Myocyte (in vitro differentiated cells): ENCODE measurements at regions not wholly inside any gene's neighbourhood (a gene's known extent, or its start where the extent isn't known, plus 50 kb on each side); places are given as distances from the start of the nearest gene placed in this dataset.

ENCODE experiments used
- DNase-seq: peaks from one replicate; pipeline ENCODE4 v3.0.0-alpha.2; 2012; ENCODE audit warnings: low read depth

DNA sequence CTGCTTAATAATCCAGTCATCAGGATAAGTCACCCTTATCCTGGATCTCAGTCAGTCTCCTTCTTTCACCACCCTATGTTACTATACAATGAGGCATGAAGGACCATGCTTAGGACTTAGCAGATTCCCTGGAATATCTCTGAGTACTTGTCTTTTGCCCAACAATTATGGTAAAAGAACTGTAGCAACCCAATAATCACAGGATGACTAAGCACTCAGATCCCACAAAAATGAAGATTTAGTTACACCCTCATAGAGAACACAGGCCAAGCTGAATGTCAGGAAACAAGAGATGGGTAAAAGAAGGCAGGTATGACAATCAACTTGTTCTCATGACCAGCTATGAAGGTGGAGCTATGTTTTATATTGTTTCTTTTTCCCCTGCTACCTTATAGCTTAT is 91.4 kb downstream of the EDN1 start:
- peak; percentile 26 for DNase-seq

DNA sequence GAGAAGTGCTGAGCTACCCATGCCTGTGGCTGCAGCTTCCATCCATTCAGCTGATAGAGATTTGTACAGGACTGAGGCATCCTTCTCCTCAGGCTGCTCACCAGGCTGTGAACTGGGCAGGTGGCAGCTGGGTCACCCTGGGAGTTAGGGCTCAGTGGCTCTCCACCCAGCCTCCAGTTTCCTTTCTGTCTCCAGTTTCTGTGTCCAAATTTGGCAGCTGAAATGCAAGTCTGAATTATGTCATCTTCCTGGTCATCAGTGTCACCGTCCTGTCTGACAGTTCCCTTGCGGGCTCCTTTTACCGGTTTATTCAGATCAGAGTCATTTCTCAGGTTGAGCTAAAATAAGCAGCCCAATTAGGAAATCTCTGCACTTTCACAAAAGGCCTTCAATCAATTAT is 93.3 kb downstream of the EDN1 start:
- DNase-seq = no peak

DNA sequence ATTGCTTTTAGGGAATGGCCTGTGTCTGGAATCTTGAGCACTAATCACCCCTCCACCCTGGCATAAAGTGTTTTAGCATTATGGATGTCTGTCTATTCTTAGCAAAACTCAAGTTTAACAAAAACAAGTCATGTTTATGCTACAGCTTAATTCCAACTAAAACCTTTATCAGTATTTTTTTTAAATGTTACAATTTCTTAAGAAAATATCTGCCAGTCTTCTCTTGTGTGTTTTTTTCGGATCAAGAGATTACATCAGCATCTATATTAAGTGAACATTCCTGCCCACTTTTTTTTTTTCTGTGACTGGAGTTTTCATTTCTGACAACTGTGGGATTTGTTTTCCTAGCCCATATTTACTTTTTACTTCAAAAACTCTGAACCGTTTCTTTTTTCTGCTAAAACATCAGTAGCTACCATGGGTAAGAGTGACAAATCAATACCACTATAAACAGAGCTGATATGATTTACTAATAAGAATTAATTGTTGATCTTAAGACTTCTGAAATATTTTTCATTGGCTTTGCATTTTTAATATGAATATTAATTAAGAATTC is 94.3 kb downstream of the EDN1 start:
- DNase-seq = no peak

DNA sequence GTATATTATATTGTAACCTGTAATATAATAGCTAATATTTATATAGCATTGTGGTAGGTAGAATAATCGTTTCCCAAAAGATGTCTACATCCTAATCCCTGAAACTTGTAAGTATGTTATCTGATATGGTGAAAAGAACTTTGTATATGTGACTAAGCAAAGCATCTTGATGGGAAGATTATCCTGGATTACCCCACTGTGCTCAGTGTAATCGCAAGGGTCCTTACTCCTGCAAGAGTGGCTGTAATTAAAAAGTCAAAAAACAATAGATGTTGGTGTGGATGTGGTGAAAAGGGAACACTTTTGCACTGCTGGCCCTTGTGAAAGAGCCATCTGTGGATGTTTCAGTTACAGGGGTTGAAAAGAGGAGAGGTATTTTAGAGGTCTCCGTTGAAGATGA is 95.2 kb downstream of the EDN1 start:
- DNase-seq = no peak

DNA sequence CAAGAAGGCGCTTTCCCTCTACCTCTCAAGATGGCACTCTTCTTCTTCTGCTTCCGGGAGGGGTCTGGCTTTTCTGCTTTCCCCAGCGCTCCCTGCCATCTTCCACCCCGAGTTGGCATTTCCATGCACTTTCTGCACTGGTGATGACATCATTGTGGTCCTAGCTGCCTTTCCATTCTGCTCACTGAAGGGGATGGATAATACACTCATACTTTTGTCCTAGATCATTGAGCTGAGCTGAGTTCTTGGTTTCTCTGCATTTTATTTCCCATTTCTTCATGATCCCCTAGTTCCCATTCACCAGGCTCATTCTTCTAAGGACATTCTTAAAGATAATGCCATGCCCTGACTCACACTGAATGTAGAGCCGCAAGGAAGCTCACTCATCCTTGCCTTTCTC is 96.7 kb downstream of the EDN1 start:
- no peak for DNase-seq

DNA sequence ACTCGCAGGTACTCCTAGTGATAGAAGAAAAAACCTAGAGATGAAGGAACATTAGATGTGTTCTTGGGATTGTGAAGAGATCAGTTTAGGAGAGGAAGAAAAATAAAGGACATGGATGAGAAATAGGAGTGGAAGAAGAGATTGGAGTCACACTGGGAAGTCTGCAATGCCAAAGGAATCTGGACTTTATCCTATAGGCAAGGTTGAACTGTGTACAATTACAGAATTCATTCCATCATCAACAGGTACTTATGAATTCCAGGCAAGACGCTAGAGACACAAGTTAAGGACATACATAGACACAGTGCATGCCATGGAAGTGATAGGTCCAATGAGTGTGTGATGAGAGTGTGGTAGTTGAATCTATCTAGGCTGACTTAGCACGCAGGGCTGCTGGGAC is 101.3 kb downstream of the EDN1 start:
- no peak for DNase-seq

DNA sequence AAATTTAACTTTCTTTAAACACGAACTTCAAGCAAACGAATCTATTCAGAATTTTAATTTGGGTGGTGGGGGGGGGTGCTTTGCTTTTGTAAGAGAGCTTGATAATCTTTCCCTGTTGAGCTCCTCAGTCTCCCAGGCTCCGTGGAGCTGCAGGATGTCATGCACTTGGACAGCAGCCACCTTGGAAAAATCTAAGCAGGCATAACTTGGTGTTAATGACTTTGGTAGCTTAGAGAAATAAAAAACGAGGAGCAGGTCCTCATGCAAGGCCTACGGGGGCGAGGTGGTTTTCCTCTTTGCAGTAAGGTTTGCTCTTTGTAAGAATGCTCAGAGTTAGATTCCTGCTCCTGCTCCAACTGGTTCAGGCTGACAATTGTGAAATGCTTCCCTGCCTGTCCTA is 102.3 kb downstream of the EDN1 start:
- no peak for DNase-seq

DNA sequence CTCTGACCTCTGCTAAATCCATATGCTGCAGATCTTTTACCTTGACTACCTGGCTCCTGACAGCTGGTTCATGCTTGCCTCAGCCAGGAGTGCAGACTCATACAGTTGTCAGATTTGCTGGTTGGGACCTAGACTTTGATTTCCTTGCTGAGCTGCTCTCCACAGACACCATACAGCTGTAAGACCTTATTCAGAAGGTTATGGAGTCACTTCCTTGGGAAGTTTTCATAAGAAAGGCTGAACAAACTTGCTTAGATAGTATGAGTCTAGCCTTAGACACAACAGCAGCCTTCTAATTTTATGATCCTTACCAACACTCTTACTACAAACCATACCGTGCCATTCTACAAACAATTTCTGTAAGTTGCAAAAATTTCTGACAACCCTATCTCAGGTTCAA is 102.9 kb downstream of the EDN1 start:
- no peak for DNase-seq

DNA sequence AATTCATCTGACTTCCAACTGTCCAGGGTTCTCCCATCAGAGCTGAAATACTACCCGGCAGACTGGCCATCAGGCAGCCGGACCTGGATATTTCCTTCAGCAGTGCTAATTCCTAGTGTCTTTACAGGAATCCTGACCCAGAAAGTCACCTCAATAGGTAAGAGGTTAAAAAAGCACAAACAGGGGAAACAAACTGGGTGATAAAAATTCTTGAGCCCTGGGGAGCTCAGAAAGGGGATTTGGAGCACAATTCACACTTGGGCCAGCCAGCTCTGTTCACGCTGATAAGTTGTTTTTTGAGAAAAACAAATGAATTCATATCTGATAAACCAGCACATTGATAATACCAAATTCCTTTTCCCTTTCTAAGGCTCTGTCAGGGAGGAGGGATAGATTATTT is 104.0 kb downstream of the EDN1 start:
- DNase-seq = no peak

DNA sequence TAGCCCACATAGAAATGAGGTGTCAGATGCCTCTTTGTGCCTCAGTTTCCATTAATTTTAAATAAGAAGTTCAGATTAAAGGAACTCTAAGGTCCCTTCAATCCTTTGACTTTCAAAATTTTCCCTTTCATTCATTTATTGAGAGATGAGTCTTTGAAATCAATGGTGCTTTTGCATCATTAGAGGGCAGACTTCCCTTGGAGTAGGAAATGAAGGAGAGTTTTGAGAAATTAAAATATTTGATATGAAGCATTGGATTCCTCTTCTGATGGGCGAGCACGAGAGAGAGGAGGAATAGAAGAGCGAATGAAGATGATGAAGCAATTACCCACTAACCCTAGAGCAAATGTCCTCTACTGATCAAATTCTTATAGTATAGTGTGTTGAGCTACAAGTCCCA is 105.7 kb downstream of the EDN1 start:
- no peak for DNase-seq

DNA sequence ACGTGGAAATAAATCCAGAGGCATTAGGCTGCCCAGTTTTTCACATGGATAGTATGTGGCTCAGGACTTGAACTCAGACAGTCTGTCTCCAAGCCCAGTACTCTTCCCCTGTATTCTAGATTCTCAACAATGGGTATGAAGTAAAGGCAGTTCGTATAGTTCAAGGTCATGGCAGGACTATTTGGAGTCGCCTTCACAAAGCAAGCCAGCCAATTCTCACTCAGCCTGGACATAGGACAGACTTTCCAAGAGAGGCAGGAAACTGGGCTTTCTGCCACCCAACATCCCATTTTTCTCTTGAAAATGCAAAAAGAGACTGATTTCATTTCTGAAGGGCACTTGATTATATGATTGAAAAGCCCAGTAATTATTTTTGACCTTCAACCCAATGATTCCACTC is 111.0 kb downstream of the EDN1 start:
- DNase-seq = no peak

DNA sequence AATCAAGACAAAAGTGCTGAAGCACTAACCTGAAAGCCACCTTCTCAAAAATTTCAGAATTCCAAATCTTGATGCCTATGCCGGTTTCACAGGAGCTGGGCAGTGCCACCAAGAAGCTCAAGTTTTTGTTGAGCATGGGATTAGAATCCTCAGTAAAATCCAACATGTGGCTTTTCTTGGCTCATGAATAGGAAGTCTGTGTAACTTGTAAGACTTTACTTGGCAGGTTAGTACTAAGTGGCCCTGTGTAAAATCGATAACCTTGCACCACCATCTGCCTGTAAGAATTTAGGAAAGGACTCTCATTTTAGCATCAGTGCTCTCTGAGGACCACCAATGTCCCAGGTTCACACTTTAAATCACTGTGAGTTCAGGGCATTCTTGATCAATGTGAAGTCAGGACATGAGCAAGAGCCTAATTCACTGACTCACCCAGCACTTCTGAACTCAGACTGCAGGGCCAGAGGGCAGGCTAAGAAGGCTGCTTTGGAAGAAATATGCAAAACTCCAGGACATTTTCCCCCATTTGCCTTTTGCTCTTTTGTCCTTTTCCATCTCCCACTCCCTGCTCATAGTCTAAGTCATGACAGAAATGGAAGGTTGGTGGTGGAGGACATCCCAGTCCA is 113.2 kb downstream of the EDN1 start:
- no peak for DNase-seq

DNA sequence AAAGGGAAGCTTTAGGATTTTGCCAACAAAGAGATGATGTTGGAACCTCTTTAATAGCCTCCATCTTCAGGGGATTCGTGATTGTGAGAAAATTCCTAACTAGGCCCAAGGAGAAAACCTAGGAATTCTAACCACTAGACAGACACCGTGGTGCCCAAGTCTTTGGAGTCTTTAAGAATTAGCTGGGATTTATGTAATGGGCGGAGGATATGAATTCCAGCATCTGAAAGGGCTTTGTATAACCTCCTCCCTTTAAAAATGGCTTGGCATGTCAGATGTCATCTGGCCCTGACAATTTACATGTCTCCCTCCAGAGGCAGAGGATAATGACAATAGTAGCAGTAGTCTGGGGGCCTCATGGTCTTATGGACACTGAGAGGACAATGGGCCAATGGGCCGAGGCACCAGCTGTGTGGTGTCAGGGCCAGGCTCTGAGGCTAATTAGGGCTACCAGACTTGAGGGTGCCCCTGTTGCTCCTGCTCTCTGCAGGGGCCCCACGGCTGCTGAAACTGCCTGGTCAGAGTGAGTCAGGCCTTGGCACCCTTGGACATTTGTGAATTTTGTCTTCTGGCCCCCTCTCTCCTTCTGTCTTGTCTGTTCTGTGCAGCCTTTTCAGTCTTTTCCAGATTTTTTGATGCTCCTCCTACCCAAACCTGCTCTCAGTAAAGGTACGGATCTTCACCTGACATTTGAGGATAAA is 113.9 kb downstream of the EDN1 start:
- DNase-seq = no peak

DNA sequence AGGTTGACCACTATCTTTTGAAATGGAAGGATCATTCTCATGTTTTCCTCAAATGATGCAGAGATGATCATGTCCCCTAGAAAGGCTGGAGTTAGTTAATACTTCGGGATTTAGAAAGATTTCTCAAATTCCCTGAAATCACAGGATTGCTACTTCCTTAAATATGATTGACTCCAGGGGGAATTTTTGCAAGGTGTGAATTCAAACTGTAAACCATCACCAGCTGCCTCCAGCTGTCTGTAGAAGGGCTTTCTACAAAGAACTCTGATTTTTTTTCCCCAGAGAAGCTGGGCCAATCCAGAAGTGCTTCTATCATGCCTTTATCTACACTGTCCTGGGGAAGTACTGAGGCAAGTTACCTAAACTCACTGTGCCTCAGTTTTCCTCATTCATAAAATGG is 114.5 kb downstream of the EDN1 start:
- DNase-seq = no peak

DNA sequence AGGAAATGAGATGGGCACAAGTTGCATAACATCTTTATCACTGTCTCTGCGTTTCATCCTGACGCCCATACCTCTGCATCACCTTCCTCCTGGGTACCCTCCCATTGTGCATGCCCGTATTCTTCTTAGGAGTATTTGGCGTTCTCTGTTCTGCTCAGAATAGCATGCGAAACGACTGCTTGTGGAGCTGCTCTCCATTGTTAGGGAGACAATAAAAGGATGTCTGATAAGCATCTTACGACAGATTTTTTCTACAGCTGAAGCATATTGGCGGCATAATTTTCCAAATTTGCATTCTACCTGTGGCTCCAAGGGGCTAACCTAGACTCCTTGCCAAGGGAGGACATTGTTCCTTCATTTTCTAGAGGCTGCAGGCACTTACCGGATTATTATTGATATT is 118.6 kb downstream of the EDN1 start:
- DNase-seq = no peak

DNA sequence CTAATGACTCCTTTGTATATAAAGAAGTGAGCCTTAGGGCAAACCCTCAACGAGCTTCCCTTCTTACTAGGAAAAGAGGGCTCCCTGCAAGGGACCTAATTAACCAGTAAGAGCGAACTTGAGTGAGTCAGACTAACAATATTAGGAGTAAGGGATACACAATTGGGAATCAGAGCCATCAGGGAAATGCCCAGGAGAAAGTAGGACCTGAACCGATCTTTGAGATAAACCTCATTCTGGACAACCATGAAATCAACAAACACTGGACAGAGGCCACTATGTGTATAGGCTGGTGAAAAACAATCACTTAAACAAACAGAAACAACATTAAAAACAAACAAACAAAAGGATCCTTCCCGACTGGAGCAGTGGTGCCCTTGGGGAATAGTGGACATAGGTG is 120.8 kb downstream of the EDN1 start:
- DNase-seq = no peak

DNA sequence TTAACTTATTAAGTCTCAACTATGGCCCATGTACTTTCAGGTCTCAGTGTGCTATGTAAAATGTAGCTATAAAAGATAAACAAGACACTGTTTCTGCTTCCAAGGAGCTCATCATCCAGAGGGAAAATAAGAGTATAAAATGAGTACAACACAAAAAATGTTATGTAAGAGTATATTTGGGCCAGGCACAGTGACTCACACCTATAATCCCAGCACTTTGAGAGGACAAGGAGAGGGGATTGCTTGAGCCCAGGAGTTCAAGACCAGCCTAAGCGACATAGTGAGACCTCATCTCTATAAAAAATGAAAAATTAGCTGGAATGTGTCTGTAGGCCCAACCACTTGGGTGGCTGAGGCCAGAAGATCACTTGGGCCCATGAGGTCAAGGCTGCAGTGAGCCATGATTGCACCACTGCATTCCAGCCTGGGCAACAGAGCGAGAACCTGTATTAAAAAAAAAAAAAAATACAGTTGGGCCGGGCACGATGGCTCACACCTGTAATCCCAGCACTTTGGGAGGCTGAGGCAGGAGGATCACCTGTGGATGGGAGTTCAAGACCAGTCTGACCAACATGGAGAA is 124.0 kb downstream of the EDN1 start:
- DNase-seq = no peak

DNA sequence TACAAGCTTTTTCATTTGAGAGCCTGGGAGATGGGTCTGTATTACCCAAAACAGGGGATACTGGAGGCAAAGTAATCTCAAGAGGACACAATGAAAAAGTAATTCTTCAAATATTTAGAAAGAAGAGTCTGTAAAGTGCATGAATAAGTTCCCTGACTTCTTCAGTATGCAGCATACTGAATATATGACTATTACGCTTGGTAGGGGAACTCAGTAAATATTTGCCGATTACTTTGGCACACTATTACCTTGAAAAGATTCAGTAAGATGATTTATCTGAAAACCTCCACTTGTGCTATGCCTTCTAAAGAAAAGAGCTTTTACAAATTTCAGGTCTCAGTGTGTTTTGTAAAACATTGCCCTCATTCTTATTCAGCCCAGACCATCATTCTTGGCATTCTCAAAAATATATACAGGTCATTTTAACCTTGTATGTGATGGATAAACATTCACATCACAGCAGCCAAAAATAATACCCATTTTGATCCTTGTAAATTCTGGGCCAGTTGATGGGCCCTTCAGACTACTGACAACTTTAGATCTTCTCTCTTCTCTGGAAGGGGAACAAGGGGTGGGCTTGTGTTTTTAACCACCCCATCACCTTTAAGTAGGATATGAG is 125.9 kb downstream of the EDN1 start:
- no peak for DNase-seq

DNA sequence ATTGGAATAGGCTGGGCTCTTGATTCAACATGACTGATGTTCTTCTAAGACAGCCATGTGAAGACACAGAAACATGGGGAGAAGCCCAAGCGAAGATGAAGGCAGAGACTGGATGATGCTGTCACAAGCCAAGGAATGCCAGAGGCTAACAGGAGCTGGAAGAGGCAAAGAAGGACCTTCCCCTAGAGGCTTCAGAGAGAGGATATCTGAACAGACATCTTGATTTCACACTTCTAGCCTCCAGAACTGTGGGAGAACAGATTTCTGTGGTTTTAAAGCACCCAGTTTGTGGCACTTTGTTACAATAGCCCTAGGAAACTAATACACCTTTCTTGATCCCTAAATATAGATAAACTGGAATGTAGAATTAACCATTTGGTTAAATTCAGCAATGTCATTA is 127.0 kb downstream of the EDN1 start:
- no peak for DNase-seq

DNA sequence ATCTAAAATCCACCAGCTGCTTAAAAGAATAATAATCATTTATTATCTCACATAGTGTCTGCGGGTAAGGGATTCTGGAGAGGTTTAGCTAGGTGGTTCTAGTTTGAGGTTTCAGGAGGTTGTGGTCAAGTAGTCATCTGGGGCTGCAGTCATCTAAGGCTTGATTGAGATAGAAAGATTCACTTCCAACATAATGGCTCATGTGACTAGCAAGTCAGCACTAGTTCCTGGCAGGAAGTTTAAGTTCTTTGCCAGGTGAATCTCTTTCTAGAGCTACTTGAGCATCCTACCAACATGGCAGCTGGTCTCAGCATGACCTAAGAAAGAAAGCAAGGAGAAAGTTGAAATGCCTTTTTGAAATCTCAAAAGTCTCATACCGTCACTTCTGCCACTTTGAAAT is 128.8 kb downstream of the EDN1 start:
- DNase-seq = no peak

DNA sequence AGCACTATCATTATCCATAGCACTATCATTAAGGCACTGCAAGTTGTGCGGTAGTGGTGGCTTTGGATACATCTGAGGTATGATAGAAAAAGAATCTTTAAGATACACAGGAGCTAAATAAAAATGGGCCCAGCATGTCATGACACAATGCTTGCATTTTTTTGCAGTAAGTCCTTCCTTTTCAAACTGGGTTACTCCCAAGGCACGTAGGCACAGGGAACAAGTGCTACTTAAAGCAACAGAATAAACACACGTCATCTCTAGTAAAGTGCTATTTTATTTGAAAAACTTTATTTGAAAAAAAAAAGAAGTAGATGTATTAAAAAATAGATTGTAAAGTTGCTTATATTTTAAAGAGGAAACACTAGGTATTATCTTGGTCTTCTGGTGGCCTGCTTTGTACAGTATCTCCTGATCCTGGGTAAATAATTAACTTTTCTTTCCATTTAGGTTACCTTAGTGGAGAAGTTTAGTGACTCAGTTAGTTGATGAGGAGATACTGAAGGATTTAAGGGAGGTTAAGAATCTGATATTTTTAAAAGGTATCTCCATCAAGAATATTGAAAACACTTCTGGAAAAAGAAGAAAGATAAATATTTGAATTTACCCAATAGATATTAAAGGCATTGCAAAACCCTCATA is 129.6 kb downstream of the EDN1 start:
- no peak for DNase-seq

DNA sequence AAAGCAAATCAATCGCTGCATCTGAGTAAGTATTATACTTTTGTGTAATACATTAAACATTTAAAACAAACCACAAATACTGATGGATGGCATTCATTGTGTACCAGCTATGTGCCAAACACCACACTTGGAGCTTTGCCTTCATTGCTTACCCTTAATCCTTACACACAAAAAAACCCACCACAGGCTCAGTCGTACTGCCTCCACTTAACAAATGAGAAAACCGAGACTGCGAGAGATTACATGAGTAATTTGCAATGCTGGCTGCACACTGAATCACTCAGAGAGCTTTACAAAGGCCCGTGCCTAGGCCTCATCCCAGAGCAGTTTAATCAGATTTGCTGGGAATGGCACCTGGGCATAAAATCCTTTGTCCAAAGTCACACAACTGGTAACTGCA is 130.5 kb downstream of the EDN1 start:
- DNase-seq = peak; percentile 52
